Vagina (tissue), 2 donors: ENCODE measurements at regions not wholly inside any gene's neighbourhood (a gene's known extent, or its start where the extent isn't known, plus 50 kb on each side); places are given as distances from the start of the nearest gene placed in this dataset.

ENCODE experiments used
- CTCF ChIP-seq, 3 experiments: fragments of 450-650 bp in 2 of 3; fragments of 200-600 bp in 1 of 3; sonication (generic) in 1 of 3; IDR thresholded peaks; one replicate each; pipeline ENCODE4 v1.5.1; 2017 to 2019; ENCODE audit warnings: antibody characterized with exemption in 3 of 3, mild to moderate bottlenecking in 2 of 3, moderate library complexity in 2 of 3
- POLR2A ChIP-seq, 2 donors: fragments of 450-650 bp; IDR thresholded peaks; one replicate each; pipeline ENCODE4 v1.6.1; 2017; ENCODE audit warnings: antibody characterized with exemption in 2 of 2, mild to moderate bottlenecking in 2 of 2, moderate library complexity in 2 of 2

- TF ChIP-seq CTCF (IDR thresholded peaks at IDR 0.05) (no peak), POLR2A (IDR thresholded peaks at IDR 0.05) (no peak)
Observed at GRCh38 chr9:78150983-78151356, 84.9 kb upstream of the CEP78 start.
